Thoracic aorta (tissue), 2 donors: ENCODE measurements at regions not wholly inside any gene's neighbourhood (a gene's known extent, or its start where the extent isn't known, plus 50 kb on each side); places are given as distances from the start of the nearest gene placed in this dataset.

Experiments
- ATAC-seq: fragments of 150-250 bp; one replicate; pipeline ENCODE4 v1.8.0; 2017; ENCODE audit warnings: low read depth; ENCODE audit not compliant: insufficient number of reproducible peaks, low FRiP score
- DNase-seq: peaks from one replicate; pipeline ENCODE4 v3.0.0-alpha.2; 2020; ENCODE audit warnings: low spot score
- H3K27ac ChIP-seq, 2 donors: fragments of 200-600 bp; sonication (generic); 1 replicate in 1 of 2; 2 replicates in 1 of 2; pipeline ENCODE4 v1.5.1; 2016; ENCODE audit warnings: mild to moderate bottlenecking in 2 of 2, moderate library complexity in 2 of 2
- H3K27me3 ChIP-seq: fragments of 200-600 bp; sonication (generic); replicated peaks from 2 replicates; pipeline ENCODE4 v1.6.0; 2016; ENCODE audit warnings: mild to moderate bottlenecking; ENCODE audit not compliant: insufficient read depth
- H3K36me3 ChIP-seq: fragments of 200-600 bp; sonication (generic); one replicate; pipeline ENCODE4 v1.5.1; 2016
- H3K4me1 ChIP-seq, 2 donors: fragments of 200-600 bp; sonication (generic); 1 replicate in 1 of 2; 2 replicates in 1 of 2; pipeline versions ENCODE4 v1.5.1 to v1.6.0; 2016; ENCODE audit warnings: low read depth in 2 of 2, mild to moderate bottlenecking in 1 of 2; ENCODE audit not compliant: control insufficient read depth in 1 of 2
- H3K4me3 ChIP-seq: fragments of 200-600 bp; sonication (generic); 2 replicates; pipeline ENCODE4 v1.5.1; 2016; ENCODE audit warnings: mild to moderate bottlenecking
- H3K9me3 ChIP-seq: fragments of 200-600 bp; sonication (generic); 2 replicates; pipeline ENCODE4 v1.5.1; 2016
- TF ChIP-seq, protein P1 (sequence below): fragments of 200-600 bp; sonication (generic); IDR thresholded peaks from one replicate; pipeline ENCODE4 v1.5.1; 2019; ENCODE audit warnings: antibody characterized with exemption

DNA sequence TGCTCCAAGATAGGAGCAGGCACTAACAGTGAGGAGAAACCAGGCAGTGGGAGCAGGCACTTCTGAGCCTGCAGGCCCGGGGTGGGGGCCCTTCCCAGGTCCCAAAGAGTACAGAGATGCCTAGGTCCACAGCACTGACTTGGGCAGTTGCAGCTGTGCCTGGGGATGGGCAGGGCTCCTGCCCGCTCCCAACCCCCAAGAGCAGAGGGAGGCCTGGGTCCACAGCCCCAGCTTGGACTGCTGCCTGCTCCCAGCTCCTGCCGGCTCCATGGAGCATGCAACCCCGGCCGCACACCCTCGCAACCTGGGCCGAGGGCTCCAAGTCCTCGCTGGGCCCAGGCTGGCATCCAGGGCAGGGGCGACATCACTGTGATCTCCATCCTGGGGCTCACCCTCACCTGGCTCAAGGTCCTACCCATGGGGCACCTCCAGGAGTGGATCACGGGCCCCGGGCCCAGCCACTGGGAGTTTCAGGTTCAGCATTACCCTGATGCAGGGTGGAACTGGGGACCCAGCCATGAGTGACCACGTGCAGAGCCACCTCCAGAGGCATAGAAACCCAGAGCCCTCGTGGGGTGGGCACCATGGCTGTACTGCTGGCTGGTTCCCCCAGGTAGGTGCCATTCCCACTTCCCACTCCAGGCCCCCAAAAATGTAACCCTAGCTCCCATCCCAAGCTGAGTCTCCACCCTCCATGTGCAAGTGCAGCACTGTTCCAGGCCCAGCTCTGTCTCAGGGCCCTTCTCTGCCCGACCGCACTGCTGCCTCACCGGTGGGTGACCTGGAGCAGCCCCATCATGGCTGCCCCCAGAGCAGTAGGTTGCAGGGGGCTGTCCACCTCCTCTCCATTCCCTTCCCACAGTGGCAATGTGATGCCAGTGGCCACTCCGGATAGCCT lies 325.6 kb downstream of the NR4A2 start:
- ATAC-seq = no peak
- no peak for DNase-seq
- no peak overlapping the region for H3K27ac ChIP-seq

GRCh38 chr2:156005999-156006712 lies 326.4 kb downstream of the NR4A2 start:
- Histone ChIP-seq H3K27ac (no peak overlapping the region), H3K4me1 (no peaks in the 10 kb centered on the region), H3K4me3 (no peak overlapping the region), H3K9me3 (no peaks in the 10 kb centered on the region), H3K27me3 (no peaks in the 10 kb centered on the region), H3K36me3 (no peaks in the 10 kb centered on the region)
- TF ChIP-seq, protein P1, sequence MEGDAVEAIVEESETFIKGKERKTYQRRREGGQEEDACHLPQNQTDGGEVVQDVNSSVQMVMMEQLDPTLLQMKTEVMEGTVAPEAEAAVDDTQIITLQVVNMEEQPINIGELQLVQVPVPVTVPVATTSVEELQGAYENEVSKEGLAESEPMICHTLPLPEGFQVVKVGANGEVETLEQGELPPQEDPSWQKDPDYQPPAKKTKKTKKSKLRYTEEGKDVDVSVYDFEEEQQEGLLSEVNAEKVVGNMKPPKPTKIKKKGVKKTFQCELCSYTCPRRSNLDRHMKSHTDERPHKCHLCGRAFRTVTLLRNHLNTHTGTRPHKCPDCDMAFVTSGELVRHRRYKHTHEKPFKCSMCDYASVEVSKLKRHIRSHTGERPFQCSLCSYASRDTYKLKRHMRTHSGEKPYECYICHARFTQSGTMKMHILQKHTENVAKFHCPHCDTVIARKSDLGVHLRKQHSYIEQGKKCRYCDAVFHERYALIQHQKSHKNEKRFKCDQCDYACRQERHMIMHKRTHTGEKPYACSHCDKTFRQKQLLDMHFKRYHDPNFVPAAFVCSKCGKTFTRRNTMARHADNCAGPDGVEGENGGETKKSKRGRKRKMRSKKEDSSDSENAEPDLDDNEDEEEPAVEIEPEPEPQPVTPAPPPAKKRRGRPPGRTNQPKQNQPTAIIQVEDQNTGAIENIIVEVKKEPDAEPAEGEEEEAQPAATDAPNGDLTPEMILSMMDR = no peak
- ATAC-seq (no peak), DNase-seq (no peak)

More for the DNA sequence above, 325.6 kb downstream of the NR4A2 start:
- Histone ChIP-seq H3K36me3 (no peaks in the 10 kb centered on the region), H3K27me3 (no peaks in the 10 kb centered on the region), H3K4me3 (no peak overlapping the region), H3K4me1 (no peaks in the 10 kb centered on the region), H3K9me3 (no peaks in the 10 kb centered on the region)
- TF ChIP-seq, protein P1 = no peak

- Histone ChIP-seq H3K4me3 (no peak overlapping the region), H3K9me3 (no peaks in the 10 kb centered on the region), H3K27ac (no peak overlapping the region), H3K36me3 (no peaks in the 10 kb centered on the region), H3K27me3 (no peaks in the 10 kb centered on the region), H3K4me1 (no peaks in the 10 kb centered on the region)
- ATAC-seq = no peak
- TF ChIP-seq, protein P1 = no peak
- DNase-seq = no peak
Measured at GRCh38 chr2:156005531-156005930, 327.0 kb downstream of the NR4A2 start.

GRCh38 chr2:156004459-156004858 lies 328.1 kb downstream of the NR4A2 start:
- H3K27ac ChIP-seq = no peak overlapping the region

DNA sequence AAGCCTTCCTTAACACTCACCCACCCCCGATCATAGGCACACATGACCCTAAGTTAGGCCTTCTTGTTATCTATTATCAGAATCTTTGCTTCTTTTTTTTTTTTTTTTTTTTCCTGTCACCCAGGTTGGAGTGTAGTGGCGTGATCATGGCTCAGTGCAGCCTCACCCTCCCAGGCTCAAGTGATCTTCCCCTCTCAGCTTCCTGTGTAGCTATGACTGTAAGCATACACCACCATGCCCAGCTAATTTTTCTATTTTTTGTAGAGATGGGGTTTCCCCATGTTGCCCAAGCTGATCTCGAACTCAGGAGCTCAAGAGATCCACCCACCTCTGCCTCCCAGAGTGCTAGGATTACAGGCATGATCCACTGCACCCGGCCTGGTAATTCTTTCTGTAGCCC lies 328.7 kb downstream of the NR4A2 start:
- Histone ChIP-seq H3K4me1 (no peaks in the 10 kb centered on the region), H3K4me3 (no peak overlapping the region), H3K9me3 (no peaks in the 10 kb centered on the region), H3K36me3 (no peaks in the 10 kb centered on the region), H3K27ac (no peak overlapping the region), H3K27me3 (no peaks in the 10 kb centered on the region)
- TF ChIP-seq, protein P1 = no peak
- DNase-seq (no peak), ATAC-seq (no peak)

More at GRCh38 chr2:156004459-156004858, 328.1 kb downstream of the NR4A2 start:
- Histone ChIP-seq H3K9me3 (no peaks in the 10 kb centered on the region), H3K36me3 (no peaks in the 10 kb centered on the region), H3K27me3 (no peaks in the 10 kb centered on the region), H3K4me3 (no peak overlapping the region), H3K4me1 (no peaks in the 10 kb centered on the region)
- TF ChIP-seq, protein P1 = no peak
- no peak for ATAC-seq
- DNase-seq = no peak
